ENCODE measurements at regions not wholly inside any gene's neighbourhood (a gene's known extent, or its start where the extent isn't known, plus 50 kb on each side); places are given as distances from the start of the nearest gene placed in this dataset.
A peak's percentile ranks its signal among the peaks of the same experiment; 100 is the strongest.

- no peak overlapping the region for H3K4me3 ChIP-seq
- 86 to 100% (median 100%) methylated on average over 1 of the region's 1 CpG; no CpG with 5 or more reads in 7 of the 10 experiments for WGBS, 10 experiments
- no peak for ATAC-seq (replicated peaks in 6 of 8)
- in situ Hi-C loops (cut with MboI; ENCODE audit: low pct_unique_long_range_greater_than_20kb in 2 of 9, low sequenced_read_pairs in 9 of 9, unreplicated experiment in 9 of 9) = loop anchor here in 4 of 9 experiments (25.0 kb wide), 4 partner anchors 432 to 818 kb away; partner anchors contain the start of gene IGFBP3 (in 1 of the 4)
- H3K4me1 ChIP-seq (replicated peaks in 1 of 2) = peaks cover 0 to 2% of the 10 kb centered on the region in 2 donors
- no peak overlapping the region for H3K27ac ChIP-seq
Measured at GRCh38 chr7:46368871-46369270, 447.8 kb upstream of the IGFBP3 start.

GRCh38 chr7:46366526-46366925 lies 445.5 kb upstream of the IGFBP3 start:
- Histone ChIP-seq H3K27ac (no peak overlapping the region), H3K4me1 (replicated peaks in 1 of 2) (peaks cover 6 to 7% of the 10 kb centered on the region in 2 donors), H3K4me3 (no peak overlapping the region)
- 90 to 100% (median 100%) methylated on average over 1 of the region's 1 CpG; no CpG with 5 or more reads in 1 of the 10 experiments for WGBS, 10 experiments
- no peak for ATAC-seq (replicated peaks in 6 of 8)
- in situ Hi-C loops (cut with MboI; ENCODE audit: low pct_unique_long_range_greater_than_20kb in 2 of 9, low sequenced_read_pairs in 9 of 9, unreplicated experiment in 9 of 9) = loop anchor here in 4 of 9 experiments (25.0 kb wide), 4 partner anchors 429 to 821 kb away; partner anchors contain the start of gene IGFBP3 (in 1 of the 4)

GRCh38 chr7:46363688-46364087 lies 442.6 kb upstream of the IGFBP3 start:
- H3K4me1 ChIP-seq (replicated peaks in 1 of 2) = peaks cover 8 to 17% of the 10 kb centered on the region in 2 donors
- in situ Hi-C loops (cut with MboI; ENCODE audit: low pct_unique_long_range_greater_than_20kb in 2 of 9, low sequenced_read_pairs in 9 of 9, unreplicated experiment in 9 of 9) = loop anchor here in 4 of 9 experiments (25.0 kb wide), 4 partner anchors 426 to 824 kb away; partner anchors contain the start of gene IGFBP3 (in 1 of the 4)
- no peak overlapping the region for H3K27ac ChIP-seq
- ATAC-seq (replicated peaks in 6 of 8) = peak in 1 of 8 experiments; percentile 42
- WGBS, 10 experiments = 40 to 100% (median 45%) methylated on average over 1 of the region's 1 CpG; no CpG with 5 or more reads in 6 of the 10 experiments
- H3K4me3 ChIP-seq = no peak overlapping the region

GRCh38 chr7:46360811-46361210 lies 439.7 kb upstream of the IGFBP3 start:
- in situ Hi-C loops (cut with MboI; ENCODE audit: low pct_unique_long_range_greater_than_20kb in 2 of 9, low sequenced_read_pairs in 9 of 9, unreplicated experiment in 9 of 9) = loop anchor here in 4 of 9 experiments (25.0 kb wide), 4 partner anchors 424 to 826 kb away; partner anchors contain the start of gene IGFBP3 (in 1 of the 4)
- Histone ChIP-seq H3K27ac (no peak overlapping the region), H3K4me1 (replicated peaks in 1 of 2) (peaks cover 8 to 17% of the 10 kb centered on the region in 2 donors), H3K4me3 (no peak overlapping the region)
- 79 to 100% (median 88%) methylated on average over 1 to 2 of the region's 2 CpGs; no CpG with 5 or more reads in 6 of the 10 experiments for WGBS, 10 experiments
- peak in 1 of 8 experiments; percentile 7 for ATAC-seq (replicated peaks in 6 of 8)

GRCh38 chr7:46360296-46360695 lies 439.2 kb upstream of the IGFBP3 start:
- ATAC-seq (replicated peaks in 6 of 8) = peak in 5 of 8 experiments; percentile 47 to 67 (median 54)
- WGBS, 10 experiments = 0 to 80% (median 30%) methylated on average over 1 to 3 of the region's 3 CpGs; no CpG with 5 or more reads in 4 of the 10 experiments
- in situ Hi-C loops (cut with MboI; ENCODE audit: low pct_unique_long_range_greater_than_20kb in 2 of 9, low sequenced_read_pairs in 9 of 9, unreplicated experiment in 9 of 9) = loop anchor here in 4 of 9 experiments (25.0 kb wide), 4 partner anchors 423 to 827 kb away; partner anchors contain the start of gene IGFBP3 (in 1 of the 4)
- no peak overlapping the region for H3K27ac ChIP-seq
- no peak overlapping the region for H3K4me3 ChIP-seq
- peaks cover 8 to 17% of the 10 kb centered on the region in 2 donors for H3K4me1 ChIP-seq (replicated peaks in 1 of 2)

GRCh38 chr7:46357851-46358250 lies 436.8 kb upstream of the IGFBP3 start:
- Histone ChIP-seq H3K4me3 (no peak overlapping the region), H3K27ac (no peak overlapping the region), H3K4me1 (replicated peaks in 1 of 2) (peaks cover 2 to 9% of the 10 kb centered on the region in 2 donors)
- in situ Hi-C loops (cut with MboI; ENCODE audit: low pct_unique_long_range_greater_than_20kb in 2 of 9, low sequenced_read_pairs in 9 of 9, unreplicated experiment in 9 of 9) = loop anchor here in 5 of 9 experiments (10.0 to 25.0 kb wide), 5 partner anchors 421 to 829 kb away; partner anchors contain the start of gene IGFBP3 (in 2 of the 5)
- 57 to 100% (median 92%) methylated on average over 1 to 5 of the region's 5 CpGs; no CpG with 5 or more reads in 1 of the 10 experiments for WGBS, 10 experiments
- ATAC-seq (replicated peaks in 6 of 8) = no peak

- H3K4me3 ChIP-seq = no peak overlapping the region
- 50 to 100% (median 100%) methylated on average over 1 to 2 of the region's 2 CpGs; no CpG with 5 or more reads in 5 of the 10 experiments for WGBS, 10 experiments
- ATAC-seq (replicated peaks in 6 of 8) = no peak
- H3K4me1 ChIP-seq (replicated peaks in 1 of 2) = peaks cover 2 to 9% of the 10 kb centered on the region in 2 donors
- in situ Hi-C loops (cut with MboI; ENCODE audit: low pct_unique_long_range_greater_than_20kb in 2 of 9, low sequenced_read_pairs in 9 of 9, unreplicated experiment in 9 of 9) = loop anchor here in 5 of 9 experiments (10.0 to 25.0 kb wide), 5 partner anchors 420 to 830 kb away; partner anchors contain the start of gene IGFBP3 (in 2 of the 5)
- no peak overlapping the region for H3K27ac ChIP-seq
Measured at GRCh38 chr7:46357290-46357689, 436.2 kb upstream of the IGFBP3 start.

- peaks cover 2 to 9% of the 10 kb centered on the region in 2 donors for H3K4me1 ChIP-seq (replicated peaks in 1 of 2)
- no peak overlapping the region for H3K27ac ChIP-seq
- in situ Hi-C loops (cut with MboI; ENCODE audit: low pct_unique_long_range_greater_than_20kb in 2 of 9, low sequenced_read_pairs in 9 of 9, unreplicated experiment in 9 of 9) = loop anchor here in 5 of 9 experiments (10.0 to 25.0 kb wide), 5 partner anchors 419 to 831 kb away; partner anchors contain the start of gene IGFBP3 (in 2 of the 5)
- H3K4me3 ChIP-seq = no peak overlapping the region
- peak in 1 of 8 experiments; percentile 87 for ATAC-seq (replicated peaks in 6 of 8)
- WGBS, 10 experiments = 67 to 100% (median 94%) methylated on average over 1 to 2 of the region's 2 CpGs; no CpG with 5 or more reads in 1 of the 10 experiments
Measured at GRCh38 chr7:46356371-46356770, 435.3 kb upstream of the IGFBP3 start.

- Histone ChIP-seq H3K4me3 (no peak overlapping the region), H3K4me1 (replicated peaks in 1 of 2) (peaks cover 2 to 6% of the 10 kb centered on the region in 2 donors), H3K27ac (no peak overlapping the region)
- no peak for ATAC-seq (replicated peaks in 6 of 8)
- WGBS, 10 experiments = 50 to 100% (median 89%) methylated on average over 1 to 4 of the region's 4 CpGs
- in situ Hi-C loops (cut with MboI; ENCODE audit: low pct_unique_long_range_greater_than_20kb in 2 of 9, low sequenced_read_pairs in 9 of 9, unreplicated experiment in 9 of 9) = loop anchor here in 5 of 9 experiments (10.0 to 25.0 kb wide), 5 partner anchors 418 to 832 kb away; partner anchors contain the start of gene IGFBP3 (in 2 of the 5)
Measured at GRCh38 chr7:46355331-46355730, 434.3 kb upstream of the IGFBP3 start.

- 0 to 40% (median 0%) methylated on average over 1 to 2 of the region's 2 CpGs; no CpG with 5 or more reads in 2 of the 10 experiments for WGBS, 10 experiments
- peak in 6 of 8 experiments; percentile 42 to 74 (median 53) for ATAC-seq (replicated peaks in 6 of 8)
- H3K4me3 ChIP-seq = no peak overlapping the region
- H3K27ac ChIP-seq = no peak overlapping the region
- in situ Hi-C loops (cut with MboI; ENCODE audit: low pct_unique_long_range_greater_than_20kb in 2 of 9, low sequenced_read_pairs in 9 of 9, unreplicated experiment in 9 of 9) = loop anchor here in 5 of 9 experiments (10.0 to 25.0 kb wide), 5 partner anchors 415 to 835 kb away; partner anchors contain the start of gene IGFBP3 (in 2 of the 5)
- no peaks in the 10 kb centered on the region for H3K4me1 ChIP-seq (replicated peaks in 1 of 2)
Measured at GRCh38 chr7:46352004-46352954, 431.2 kb upstream of the IGFBP3 start.

GRCh38 chr7:46349490-46349889 lies 428.4 kb upstream of the IGFBP3 start:
- no peak overlapping the region for H3K4me3 ChIP-seq
- no peaks in the 10 kb centered on the region for H3K4me1 ChIP-seq (replicated peaks in 1 of 2)
- in situ Hi-C loops (cut with MboI; ENCODE audit: low pct_unique_long_range_greater_than_20kb in 2 of 9, low sequenced_read_pairs in 9 of 9, unreplicated experiment in 9 of 9) = loop anchor here in 1 of 9 experiments (5.0 kb wide), 1 partner anchor 427 kb away; the partner anchor contains the start of gene IGFBP3
- 18 to 71% (median 60%) methylated on average over 1 to 2 of the region's 2 CpGs; no CpG with 5 or more reads in 1 of the 10 experiments for WGBS, 10 experiments
- no peak overlapping the region for H3K27ac ChIP-seq
- no peak for ATAC-seq (replicated peaks in 6 of 8)

- no peak for ATAC-seq (replicated peaks in 6 of 8)
- WGBS, 10 experiments = 60 to 96% (median 80%) methylated on average over 1 to 4 of the region's 4 CpGs; no CpG with 5 or more reads in 3 of the 10 experiments
- Histone ChIP-seq H3K27ac (no peak overlapping the region), H3K4me1 (replicated peaks in 1 of 2) (no peaks in the 10 kb centered on the region), H3K4me3 (no peak overlapping the region)
- in situ Hi-C loops (cut with MboI; ENCODE audit: low pct_unique_long_range_greater_than_20kb in 2 of 9, low sequenced_read_pairs in 9 of 9, unreplicated experiment in 9 of 9) = no loop called here
Measured at GRCh38 chr7:46344533-46344932, 423.5 kb upstream of the IGFBP3 start.
